Neural cell (in vitro differentiated cells): ENCODE measurements at regions not wholly inside any gene's neighbourhood (a gene's known extent, or its start where the extent isn't known, plus 50 kb on each side); places are given as distances from the start of the nearest gene placed in this dataset.

Source experiments
- H2AFZ ChIP-seq: fragments of 200-600, 300-800 bp; sonication (generic), shearing (Covaris generic); 2 replicates; pipeline ENCODE4 v1.6.0; 2014; ENCODE audit warnings: low read depth, mild to moderate bottlenecking, antibody characterized with exemption, low read length, moderate library complexity
- H3F3A ChIP-seq: fragments of 200-600 bp; shearing (Covaris generic); 2 replicates; pipeline ENCODE4 v1.6.1; 2016; ENCODE audit warnings: mild to moderate bottlenecking, moderate library complexity, mixed read lengths, antibody characterized with exemption, low read length; ENCODE audit not compliant: insufficient read depth, poor library complexity, severe bottlenecking
- H3K27ac ChIP-seq: fragments of 200-600, 300-800 bp; sonication (generic), shearing (Covaris generic); 2 replicates; pipeline ENCODE4 v1.5.1; 2014; ENCODE audit warnings: mild to moderate bottlenecking, low read length, moderate library complexity
- H3K27me3 ChIP-seq: fragments of 300-800, 200-600 bp; sonication (generic), shearing (Covaris generic); 2 replicates; pipeline ENCODE4 v1.6.0; 2014; ENCODE audit warnings: mild to moderate bottlenecking, low read depth, low read length, moderate library complexity; ENCODE audit not compliant: insufficient read depth
- H3K36me3 ChIP-seq: fragments of 300-800, 200-600 bp; sonication (generic), shearing (Covaris generic); 2 replicates; pipeline ENCODE4 v1.5.1; 2014; ENCODE audit warnings: mild to moderate bottlenecking, antibody characterized with exemption, low read length, moderate library complexity; ENCODE audit not compliant: insufficient read depth
- H3K4me2 ChIP-seq: fragments of 300-800, 200-600 bp; sonication (generic), shearing (Covaris generic); 2 replicates; pipeline ENCODE4 v1.6.0; 2014; ENCODE audit warnings: mild to moderate bottlenecking, low read length
- H3K4me3 ChIP-seq: fragments of 300-800, 200-600 bp; sonication (generic), shearing (Covaris generic); 2 replicates; pipeline ENCODE4 v1.5.1; 2014; ENCODE audit warnings: mild to moderate bottlenecking, low read length, moderate library complexity
- H3K79me2 ChIP-seq: fragments of 200-600 bp; shearing (Covaris generic); replicated peaks from 2 replicates; pipeline ENCODE4 v1.6.0; 2014; ENCODE audit warnings: mild to moderate bottlenecking, low read length, moderate library complexity; ENCODE audit not compliant: insufficient read depth
- H3K9ac ChIP-seq: fragments of 300-800, 200-600 bp; sonication (generic), shearing (Covaris generic); 2 replicates; pipeline ENCODE4 v1.6.1; 2016; ENCODE audit warnings: mild to moderate bottlenecking, low read length, mixed read lengths
- H3K9me2 ChIP-seq: fragments of 200-600 bp; shearing (Covaris generic); 2 replicates; pipeline ENCODE4 v1.6.1; 2016; ENCODE audit warnings: mild to moderate bottlenecking, low read length, mixed read lengths; ENCODE audit not compliant: insufficient read depth
- H3K9me3 ChIP-seq: fragments of 200-600, 300-800 bp; sonication (generic), shearing (Covaris generic); 2 replicates; pipeline ENCODE4 v1.6.1; 2016; ENCODE audit warnings: mild to moderate bottlenecking, mixed run types, low read length, moderate library complexity, mixed read lengths
- H4K20me1 ChIP-seq: fragments of 200-600 bp; shearing (Covaris generic); 2 replicates; pipeline ENCODE4 v1.6.1; 2016; ENCODE audit warnings: mild to moderate bottlenecking, mixed run types; ENCODE audit not compliant: insufficient read depth
- EP300 ChIP-seq: fragments of 450-650 bp; conservative IDR thresholded peaks from 2 replicates; pipeline ENCODE4 v1.6.1; 2014; ENCODE audit warnings: antibody characterized with exemption, mild to moderate bottlenecking, moderate library complexity; ENCODE audit not compliant: poor library complexity, severe bottlenecking
- EZH2 ChIP-seq: fragments of 200-600, 300-800 bp; shearing (Covaris generic), sonication (generic); IDR thresholded peaks from 2 replicates; pipeline ENCODE4 v1.6.1; 2014; ENCODE audit warnings: antibody characterized with exemption, low read length, borderline replicate concordance, mild to moderate bottlenecking; ENCODE audit not compliant: insufficient read depth, poor library complexity, severe bottlenecking
- MXI1 ChIP-seq: fragments of 450-650 bp; conservative IDR thresholded peaks from 2 replicates; pipeline ENCODE4 v1.6.1; 2014; ENCODE audit warnings: antibody characterized with exemption, mild to moderate bottlenecking; ENCODE audit not compliant: poor library complexity, severe bottlenecking
- POLR2AphosphoS5 ChIP-seq: IDR thresholded peaks from 2 replicates; pipeline ENCODE4 v1.6.1; 2012
- RAD21 ChIP-seq: fragments of 450-650 bp; conservative IDR thresholded peaks from 2 replicates; pipeline ENCODE4 v1.6.1; 2014; ENCODE audit warnings: antibody characterized with exemption, mild to moderate bottlenecking, moderate library complexity
- REST ChIP-seq: IDR thresholded peaks from 2 replicates; pipeline ENCODE4 v1.6.1; 2012; ENCODE audit warnings: borderline replicate concordance
- SMC3 ChIP-seq: fragments of 450-650 bp; conservative IDR thresholded peaks from 2 replicates; pipeline ENCODE4 v1.6.1; 2014; ENCODE audit warnings: antibody characterized with exemption, mild to moderate bottlenecking, moderate library complexity; ENCODE audit not compliant: poor library complexity
- TAF1 ChIP-seq: IDR thresholded peaks from 2 replicates; pipeline ENCODE4 v1.6.1; 2012; ENCODE audit warnings: low read depth
- TF ChIP-seq, protein P1 (sequence below): fragments of 450-650 bp; IDR thresholded peaks from 2 replicates; pipeline ENCODE4 v1.5.1; 2014; ENCODE audit warnings: antibody characterized with exemption, mild to moderate bottlenecking, moderate library complexity; ENCODE audit not compliant: poor library complexity, severe bottlenecking

GRCh38 chr10:78729800-78730199 lies 339.0 kb upstream of the ZMIZ1 start:
- no peaks in the 10 kb centered on the region for H3K36me3 ChIP-seq
- no peak for TF ChIP-seq EZH2
- TF ChIP-seq REST, result no peak
- TF ChIP-seq, protein P1, sequence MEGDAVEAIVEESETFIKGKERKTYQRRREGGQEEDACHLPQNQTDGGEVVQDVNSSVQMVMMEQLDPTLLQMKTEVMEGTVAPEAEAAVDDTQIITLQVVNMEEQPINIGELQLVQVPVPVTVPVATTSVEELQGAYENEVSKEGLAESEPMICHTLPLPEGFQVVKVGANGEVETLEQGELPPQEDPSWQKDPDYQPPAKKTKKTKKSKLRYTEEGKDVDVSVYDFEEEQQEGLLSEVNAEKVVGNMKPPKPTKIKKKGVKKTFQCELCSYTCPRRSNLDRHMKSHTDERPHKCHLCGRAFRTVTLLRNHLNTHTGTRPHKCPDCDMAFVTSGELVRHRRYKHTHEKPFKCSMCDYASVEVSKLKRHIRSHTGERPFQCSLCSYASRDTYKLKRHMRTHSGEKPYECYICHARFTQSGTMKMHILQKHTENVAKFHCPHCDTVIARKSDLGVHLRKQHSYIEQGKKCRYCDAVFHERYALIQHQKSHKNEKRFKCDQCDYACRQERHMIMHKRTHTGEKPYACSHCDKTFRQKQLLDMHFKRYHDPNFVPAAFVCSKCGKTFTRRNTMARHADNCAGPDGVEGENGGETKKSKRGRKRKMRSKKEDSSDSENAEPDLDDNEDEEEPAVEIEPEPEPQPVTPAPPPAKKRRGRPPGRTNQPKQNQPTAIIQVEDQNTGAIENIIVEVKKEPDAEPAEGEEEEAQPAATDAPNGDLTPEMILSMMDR, result no peak
- TF ChIP-seq RAD21, result no peak
- no peak for TF ChIP-seq SMC3
- TF ChIP-seq MXI1, result no peak
- no peak for TF ChIP-seq EP300
- TF ChIP-seq POLR2AphosphoS5, result no peak
- no peak for TF ChIP-seq TAF1
- no peaks in the 10 kb centered on the region for H3K9me3 ChIP-seq
- no peaks in the 10 kb centered on the region for H4K20me1 ChIP-seq
- no peak overlapping the region for H3K4me3 ChIP-seq
- no peak overlapping the region for H2AFZ ChIP-seq
- H3K4me2 ChIP-seq, result no peak overlapping the region
- no peaks in the 10 kb centered on the region for H3K27me3 ChIP-seq
- H3F3A ChIP-seq, result no peaks in the 10 kb centered on the region
- H3K79me2 ChIP-seq, result no peaks in the 10 kb centered on the region
- no peak overlapping the region for H3K9ac ChIP-seq
- no peak overlapping the region for H3K27ac ChIP-seq
- H3K9me2 ChIP-seq, result no peaks in the 10 kb centered on the region

DNA sequence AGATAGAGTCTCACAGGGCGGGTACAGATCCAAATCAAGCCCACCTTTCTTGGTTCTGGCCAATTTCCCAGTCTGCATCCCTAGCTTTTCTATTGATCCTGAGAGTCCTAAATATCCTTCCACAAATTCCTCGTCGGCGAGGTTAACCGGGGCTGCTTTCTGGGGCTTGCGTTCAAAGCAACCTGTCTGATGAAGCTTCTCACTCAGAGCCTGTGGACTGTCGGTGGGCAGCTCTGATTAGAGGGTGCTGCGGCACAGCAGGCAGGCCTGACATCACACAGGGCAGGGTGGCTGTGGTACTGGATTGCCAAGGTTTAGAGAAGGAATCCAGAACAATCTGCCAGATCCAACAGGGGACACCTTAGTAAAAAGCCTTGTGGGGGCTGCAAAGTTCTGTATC lies 338.0 kb upstream of the ZMIZ1 start:
- Histone ChIP-seq H3K9me2 (no peaks in the 10 kb centered on the region), H3K9me3 (no peaks in the 10 kb centered on the region), H3K27ac (no peak overlapping the region), H3K79me2 (no peaks in the 10 kb centered on the region), H2AFZ (no peak overlapping the region), H3K4me2 (no peak overlapping the region), H3K4me3 (no peak overlapping the region), H4K20me1 (no peaks in the 10 kb centered on the region), H3K27me3 (no peaks in the 10 kb centered on the region), H3K9ac (no peak overlapping the region), H3F3A (no peaks in the 10 kb centered on the region), H3K36me3 (no peaks in the 10 kb centered on the region)
- no peak for TF ChIP-seq TAF1

DNA sequence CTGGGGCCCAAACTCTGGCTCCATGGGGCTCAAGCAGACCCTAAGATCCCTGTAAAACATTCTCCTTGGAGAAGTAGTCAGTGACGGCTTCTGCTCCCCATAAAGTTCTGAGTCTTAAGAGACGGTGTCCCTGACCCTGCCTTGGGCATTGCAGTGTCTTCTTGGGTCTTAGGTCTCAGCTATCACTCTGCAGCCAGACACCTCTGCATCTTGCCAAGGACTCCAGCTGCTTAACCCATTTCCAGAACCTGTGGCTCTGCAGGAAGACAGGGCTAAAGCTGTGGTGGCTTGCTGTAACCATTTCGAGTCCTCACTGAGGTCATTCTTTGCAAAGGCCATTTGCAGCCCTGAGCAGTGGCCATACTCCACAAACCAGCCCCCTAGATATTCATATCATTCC lies 337.1 kb upstream of the ZMIZ1 start:
- Histone ChIP-seq H3K36me3 (no peaks in the 10 kb centered on the region), H4K20me1 (no peaks in the 10 kb centered on the region), H3K9me3 (no peaks in the 10 kb centered on the region), H3K9me2 (no peaks in the 10 kb centered on the region), H3K27me3 (no peaks in the 10 kb centered on the region), H3K9ac (no peak overlapping the region), H2AFZ (no peak overlapping the region), H3F3A (no peaks in the 10 kb centered on the region), H3K79me2 (no peaks in the 10 kb centered on the region), H3K4me3 (no peak overlapping the region), H3K27ac (no peak overlapping the region), H3K4me2 (no peak overlapping the region)
- TF ChIP-seq, protein P1, result no peak
- TF ChIP-seq REST (no peak), RAD21 (no peak), POLR2AphosphoS5 (no peak), TAF1 (no peak), EZH2 (no peak), MXI1 (no peak), EP300 (no peak), SMC3 (no peak)
